ENCODE measurements at regions not wholly inside any gene's neighbourhood (a gene's known extent, or its start where the extent isn't known, plus 50 kb on each side); places are given as distances from the start of the nearest gene placed in this dataset.

GRCh38 chr10:109089779-109090178, 833.5 kb downstream of the XPNPEP1 start:
- no peak for TF ChIP-seq POLR2AphosphoS5 (IDR thresholded peaks at IDR 0.05)
- no peak for TF ChIP-seq CTCF (IDR thresholded peaks at IDR 0.05)

All from upper lobe of left lung (tissue), 4 donors.